Mesothelial cell of epicardium (in vitro differentiated cells): ENCODE measurements at regions not wholly inside any gene's neighbourhood (a gene's known extent, or its start where the extent isn't known, plus 50 kb on each side); places are given as distances from the start of the nearest gene placed in this dataset.

Source experiments
- DNase-seq, 2 experiments: peaks; one replicate each; pipeline ENCODE4 v3.0.0; 2021; ENCODE audit warnings: low spot score in 2 of 2; ENCODE audit not compliant: unreplicated experiment in 2 of 2
- H3K27ac Mint-ChIP-seq: 2 replicates; pipeline ENCODE4 v1.8.0; 2021; ENCODE audit warnings: mixed read lengths
- H3K27me3 Mint-ChIP-seq: 2 replicates; pipeline ENCODE4 v1.8.0; 2021; ENCODE audit warnings: low read depth, mixed read lengths
- H3K36me3 Mint-ChIP-seq: 2 replicates; pipeline ENCODE4 v1.8.0; 2021; ENCODE audit warnings: mixed read lengths
- H3K4me1 Mint-ChIP-seq: 2 replicates; pipeline ENCODE4 v1.8.0; 2021; ENCODE audit warnings: mixed read lengths
- H3K4me3 Mint-ChIP-seq: 2 replicates; pipeline ENCODE4 v1.8.0; 2021; ENCODE audit warnings: mild to moderate bottlenecking, moderate library complexity, mixed read lengths
- H3K9me3 Mint-ChIP-seq: 2 replicates; pipeline ENCODE4 v1.8.0; 2021; ENCODE audit warnings: mixed read lengths
- TF ChIP-seq, protein P1 (sequence below): fragments of 200-600 bp; sonication (generic); IDR thresholded peaks from one replicate; pipeline ENCODE4 v1.5.0; 2021; ENCODE audit warnings: antibody characterized with exemption; ENCODE audit not compliant: unreplicated experiment

DNA sequence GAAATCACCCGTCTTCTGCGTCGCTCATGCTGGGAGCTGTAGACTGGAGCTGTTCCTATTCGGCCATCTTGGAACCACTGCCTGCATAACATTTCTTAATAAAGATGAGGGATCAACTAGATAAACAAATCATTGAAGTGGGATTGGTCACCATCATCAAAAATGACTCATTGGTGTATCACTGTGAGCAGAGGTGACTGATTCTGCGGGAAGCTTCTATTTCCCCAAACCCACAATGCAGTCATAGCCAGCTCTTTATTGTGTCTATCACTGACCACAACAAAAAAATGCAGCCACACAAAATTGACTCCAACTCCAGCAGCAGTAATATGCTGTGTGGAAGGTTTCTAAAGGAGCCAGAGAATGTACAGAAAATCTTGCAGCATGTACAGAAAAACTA is 630.7 kb upstream of the HS6ST1 start:
- no peaks in the 10 kb centered on the region for H3K36me3 Mint-ChIP-seq
- peaks cover 29% of the 10 kb centered on the region for H3K9me3 Mint-ChIP-seq
- H3K4me3 Mint-ChIP-seq, result no peak overlapping the region
- H3K4me1 Mint-ChIP-seq, result no peaks in the 10 kb centered on the region
- TF ChIP-seq, protein P1, sequence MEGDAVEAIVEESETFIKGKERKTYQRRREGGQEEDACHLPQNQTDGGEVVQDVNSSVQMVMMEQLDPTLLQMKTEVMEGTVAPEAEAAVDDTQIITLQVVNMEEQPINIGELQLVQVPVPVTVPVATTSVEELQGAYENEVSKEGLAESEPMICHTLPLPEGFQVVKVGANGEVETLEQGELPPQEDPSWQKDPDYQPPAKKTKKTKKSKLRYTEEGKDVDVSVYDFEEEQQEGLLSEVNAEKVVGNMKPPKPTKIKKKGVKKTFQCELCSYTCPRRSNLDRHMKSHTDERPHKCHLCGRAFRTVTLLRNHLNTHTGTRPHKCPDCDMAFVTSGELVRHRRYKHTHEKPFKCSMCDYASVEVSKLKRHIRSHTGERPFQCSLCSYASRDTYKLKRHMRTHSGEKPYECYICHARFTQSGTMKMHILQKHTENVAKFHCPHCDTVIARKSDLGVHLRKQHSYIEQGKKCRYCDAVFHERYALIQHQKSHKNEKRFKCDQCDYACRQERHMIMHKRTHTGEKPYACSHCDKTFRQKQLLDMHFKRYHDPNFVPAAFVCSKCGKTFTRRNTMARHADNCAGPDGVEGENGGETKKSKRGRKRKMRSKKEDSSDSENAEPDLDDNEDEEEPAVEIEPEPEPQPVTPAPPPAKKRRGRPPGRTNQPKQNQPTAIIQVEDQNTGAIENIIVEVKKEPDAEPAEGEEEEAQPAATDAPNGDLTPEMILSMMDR, result no peak
- no peak overlapping the region for H3K27ac Mint-ChIP-seq
- no peaks in the 10 kb centered on the region for H3K27me3 Mint-ChIP-seq
- no peak for DNase-seq

DNA sequence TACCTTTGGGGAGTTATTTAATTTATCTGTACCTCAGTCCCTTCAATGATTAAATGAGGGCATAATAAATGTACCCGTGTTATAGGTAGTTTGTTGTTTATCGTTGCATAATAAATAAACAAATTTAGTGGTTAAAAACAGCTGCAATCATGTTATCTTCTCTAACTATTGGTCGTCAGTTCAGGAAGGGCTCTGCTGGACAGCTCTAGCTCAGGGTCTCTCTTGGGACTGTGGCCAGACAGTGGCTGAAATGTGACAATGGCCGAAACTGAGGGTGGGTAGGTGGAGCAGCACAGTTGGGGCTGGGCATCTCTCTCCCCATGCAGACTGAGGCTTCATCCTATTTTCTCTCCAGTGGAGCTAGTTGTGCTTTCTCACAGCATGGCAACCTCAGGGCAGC is 632.1 kb upstream of the HS6ST1 start:
- Mint-ChIP-seq H3K9me3 (peaks cover 23% of the 10 kb centered on the region), H3K27me3 (no peaks in the 10 kb centered on the region)
- DNase-seq, result no peak

DNA sequence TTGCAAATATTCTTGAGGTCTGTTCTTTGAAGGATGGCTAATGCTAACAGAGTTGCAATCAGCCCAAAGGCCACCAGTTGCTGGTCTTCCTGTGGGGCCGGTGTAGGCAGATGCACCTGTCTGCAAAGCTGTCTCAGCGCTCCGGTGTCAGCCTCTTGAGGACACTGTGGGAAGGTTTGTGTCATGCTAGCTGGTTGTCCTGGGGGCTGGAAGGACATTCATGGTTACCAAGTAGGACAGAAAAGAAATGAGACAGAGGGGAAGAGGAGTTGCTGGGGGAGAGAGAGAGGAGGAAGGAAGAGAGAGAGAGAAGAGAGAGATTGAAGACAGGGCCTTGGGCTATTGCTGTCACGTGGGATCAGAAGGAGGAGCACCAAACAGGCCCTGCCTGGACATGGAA is 639.6 kb upstream of the HS6ST1 start:
- no peaks in the 10 kb centered on the region for H3K4me1 Mint-ChIP-seq
- H3K27ac Mint-ChIP-seq, result no peak overlapping the region
- TF ChIP-seq, protein P1, result no peak
- no peaks in the 10 kb centered on the region for H3K27me3 Mint-ChIP-seq
- H3K9me3 Mint-ChIP-seq, result peaks cover 30% of the 10 kb centered on the region
- no peak overlapping the region for H3K4me3 Mint-ChIP-seq
- no peak for DNase-seq
- H3K36me3 Mint-ChIP-seq, result no peaks in the 10 kb centered on the region

More for the DNA sequence above, 632.1 kb upstream of the HS6ST1 start:
- Mint-ChIP-seq H3K36me3 (no peaks in the 10 kb centered on the region), H3K4me1 (no peaks in the 10 kb centered on the region), H3K27ac (no peak overlapping the region), H3K4me3 (no peak overlapping the region)
- TF ChIP-seq, protein P1, result no peak

DNA sequence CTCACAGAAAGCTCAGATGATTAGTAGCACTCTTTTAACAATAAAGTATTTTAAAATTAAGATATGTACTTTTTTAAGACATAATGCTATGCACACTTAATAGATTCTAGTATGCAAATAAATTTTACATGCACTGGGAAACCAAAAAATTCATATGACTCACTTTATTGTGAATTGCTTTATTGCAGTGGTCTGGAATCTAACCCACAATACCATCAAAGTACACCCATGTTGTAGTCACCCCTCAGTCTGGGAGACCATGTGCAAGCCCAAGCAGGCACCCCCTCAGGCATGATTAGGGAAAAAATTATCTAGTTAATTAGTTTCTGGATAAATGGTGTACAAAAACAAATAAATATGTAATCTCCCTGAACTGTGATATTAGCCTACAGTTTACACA is 649.0 kb upstream of the HS6ST1 start:
- TF ChIP-seq, protein P1, result no peak
- H3K4me1 Mint-ChIP-seq, result no peaks in the 10 kb centered on the region
- no peak overlapping the region for H3K27ac Mint-ChIP-seq
- H3K4me3 Mint-ChIP-seq, result no peak overlapping the region
- H3K27me3 Mint-ChIP-seq, result no peaks in the 10 kb centered on the region
- no peaks in the 10 kb centered on the region for H3K36me3 Mint-ChIP-seq
- peaks cover 27% of the 10 kb centered on the region for H3K9me3 Mint-ChIP-seq
- no peak for DNase-seq

DNA sequence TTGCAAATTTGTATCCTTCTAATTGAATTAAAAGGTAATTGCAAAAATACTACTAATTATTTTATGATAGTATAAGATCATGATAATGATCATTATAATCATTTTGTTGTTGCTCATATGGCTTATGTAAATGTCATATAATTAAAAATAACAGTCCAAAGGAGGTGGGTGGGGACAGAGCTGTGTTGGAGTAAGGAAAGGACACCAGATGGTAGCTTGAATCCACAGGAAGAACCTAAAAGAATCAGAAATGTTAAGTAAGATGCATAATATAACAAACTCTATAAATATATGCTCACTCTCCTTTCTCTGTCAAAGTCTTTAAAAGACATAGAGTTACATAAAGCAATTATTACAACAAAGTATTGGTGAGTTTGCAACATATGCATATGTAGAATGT is 650.7 kb upstream of the HS6ST1 start:
- Mint-ChIP-seq H3K9me3 (peaks cover 11% of the 10 kb centered on the region), H3K36me3 (no peaks in the 10 kb centered on the region)

More for the DNA sequence above, 650.7 kb upstream of the HS6ST1 start:
- no peak for DNase-seq
- H3K27me3 Mint-ChIP-seq, result no peaks in the 10 kb centered on the region
- no peak overlapping the region for H3K4me3 Mint-ChIP-seq
- H3K27ac Mint-ChIP-seq, result no peak overlapping the region
- TF ChIP-seq, protein P1, result no peak
- H3K4me1 Mint-ChIP-seq, result no peaks in the 10 kb centered on the region
